NOMO-1 treated with dmso at 0.1 percent for 144 hours (cell line): ENCODE measurements at regions not wholly inside any gene's neighbourhood (a gene's known extent, or its start where the extent isn't known, plus 50 kb on each side); places are given as distances from the start of the nearest gene placed in this dataset.

ENCODE experiments used
- DNase-seq: peaks from one replicate; lab custom pipeline; 2025; ENCODE audit not compliant: unreplicated experiment; lab: John Stamatoyannopoulos, UW

- no peak for DNase-seq
These were observed 53.9 kb upstream of the SLC6A11 start for GRCh38 chr3:10762116-10762515.

GRCh38 chr3:10762611-10763247 lies 53.3 kb upstream of the SLC6A11 start:
- DNase-seq: no peak

GRCh38 chr3:10763248-10763620 lies 52.8 kb upstream of the SLC6A11 start:
- no peak for DNase-seq

- DNase-seq: no peak
These were observed 52.2 kb upstream of the SLC6A11 start for GRCh38 chr3:10763817-10764258.

GRCh38 chr3:10764259-10765051 lies 51.6 kb upstream of the SLC6A11 start:
- DNase-seq: no peak

GRCh38 chr3:10766049-10766705 lies 49.9 kb upstream of the SLC6A11 start:
- DNase-seq: no peak
